HG03135 (cell line): ENCODE measurements at regions not wholly inside any gene's neighbourhood (a gene's known extent, or its start where the extent isn't known, plus 50 kb on each side); places are given as distances from the start of the nearest gene placed in this dataset.
"Not testable (repeated sequence)": the region's sequence is repeated elsewhere in the genome, so short reads cannot be mapped to it uniquely, and the experiment has no call there.

Experiments used
- ATAC-seq: cut with Tn5 transposase; IDR thresholded peaks from one replicate; pipeline ENCODE4 v1.9.1; 2021; ENCODE audit warnings: mild to moderate bottlenecking, moderate library complexity; ENCODE audit not compliant: unreplicated experiment

- ATAC-seq: peak; percentile 40
These were observed 186.5 kb upstream of the TMEM72 start for GRCh38 chr10:44724415-44725174.

- peak; percentile 76 for ATAC-seq
These were observed 185.7 kb upstream of the TMEM72 start for GRCh38 chr10:44725404-44725803.

GRCh38 chr10:44731283-44731682 lies 179.9 kb upstream of the TMEM72 start:
- ATAC-seq: no peak

- no peak for ATAC-seq
These were observed 177.3 kb upstream of the TMEM72 start for GRCh38 chr10:44733501-44734488.

- ATAC-seq: no peak
These were observed 168.9 kb upstream of the TMEM72 start for GRCh38 chr10:44742248-44742647.

GRCh38 chr10:44743535-44743934 lies 167.6 kb upstream of the TMEM72 start:
- ATAC-seq: no peak

- ATAC-seq: no peak
These were observed 165.2 kb upstream of the TMEM72 start for GRCh38 chr10:44745920-44746319.

- no peak for ATAC-seq
These were observed 163.5 kb upstream of the TMEM72 start for GRCh38 chr10:44747593-44748172.

GRCh38 chr10:44749151-44749550 lies 162.0 kb upstream of the TMEM72 start:
- ATAC-seq: no peak

GRCh38 chr10:44752451-44753441 lies 158.4 kb upstream of the TMEM72 start:
- no peak for ATAC-seq

GRCh38 chr10:44754355-44754754 lies 156.8 kb upstream of the TMEM72 start:
- not testable (repeated sequence) for ATAC-seq

- no peak for ATAC-seq
These were observed 155.7 kb upstream of the TMEM72 start for GRCh38 chr10:44755481-44755880.

GRCh38 chr10:44756216-44756615 lies 154.9 kb upstream of the TMEM72 start:
- no peak for ATAC-seq

- no peak for ATAC-seq
These were observed 153.5 kb upstream of the TMEM72 start for GRCh38 chr10:44757551-44758205.

- no peak for ATAC-seq
These were observed 152.0 kb upstream of the TMEM72 start for GRCh38 chr10:44759122-44759521.

GRCh38 chr10:44760513-44760912 lies 150.6 kb upstream of the TMEM72 start:
- ATAC-seq: no peak

GRCh38 chr10:44761076-44761475 lies 150.1 kb upstream of the TMEM72 start:
- no peak for ATAC-seq

GRCh38 chr10:44763331-44763730 lies 147.8 kb upstream of the TMEM72 start:
- no peak for ATAC-seq

GRCh38 chr10:44765299-44765698 lies 145.8 kb upstream of the TMEM72 start:
- no peak for ATAC-seq

GRCh38 chr10:44766631-44767030 lies 144.5 kb upstream of the TMEM72 start:
- no peak for ATAC-seq
